SK-N-SH (cell line): ENCODE measurements at regions not wholly inside any gene's neighbourhood (a gene's known extent, or its start where the extent isn't known, plus 50 kb on each side); places are given as distances from the start of the nearest gene placed in this dataset.

Experiments used
- CTCF ChIA-PET: fragments of 300-600, 350-600 bp; formaldehyde crosslinking; extraction: SDS; loops from one replicate; lab custom pipeline; 2021; lab: Yijun Ruan, JAX
- POLR2A ChIA-PET: fragments of 350-600 bp; sonication (Branson Sonifier 250); formaldehyde crosslinking; extraction: SDS; loops from one replicate; lab custom pipeline; 2020; ENCODE audit warnings: antibody characterized with exemption, inconsistent platforms; lab: Yijun Ruan, JAX
- DNase-seq: peaks from one replicate; pipeline ENCODE4 v3.0.0; 2012
- H2AFZ ChIP-seq: fragments of 200-600 bp; sonication (generic); 2 replicates; pipeline ENCODE4 v1.8.1; 2016; ENCODE audit warnings: antibody characterized with exemption, mild to moderate bottlenecking, low read depth
- H3F3A ChIP-seq: fragments of 200-600 bp; sonication (generic); replicated peaks from 2 replicates; pipeline ENCODE3; 2016; ENCODE audit warnings: antibody characterized with exemption, mild to moderate bottlenecking; ENCODE audit not compliant: insufficient read depth
- H3K27ac ChIP-seq, 2 experiments: fragments of 200-500 bp in 1 of 2; fragments of 200-600 bp in 1 of 2; sonication (Bioruptor generic) in 1 of 2; sonication (generic), shearing (Covaris generic) in 1 of 2; 2 replicates each; pipeline versions ENCODE4 v1.5.1 to v1.6.1; 2014 to 2016; ENCODE audit warnings: low read depth in 2 of 2, inconsistent platforms in 1 of 2, low read length in 1 of 2, mild to moderate bottlenecking in 1 of 2, mixed read lengths in 1 of 2
- H3K27me3 ChIP-seq: fragments of 200-600 bp; sonication (generic), shearing (Covaris generic); 2 replicates; pipeline ENCODE4 v1.6.1; 2016; ENCODE audit warnings: mixed run types; ENCODE audit not compliant: insufficient read depth
- H3K36me3 ChIP-seq, 2 experiments: fragments of 200-500 bp in 1 of 2; fragments of 200-600 bp in 1 of 2; sonication (Bioruptor generic) in 1 of 2; sonication (generic) in 1 of 2; replicated peaks in 1 of 2; 2 replicates each; pipeline versions ENCODE3 to v1.5.1; 2014 to 2016; ENCODE audit warnings: low read length in 1 of 2, mild to moderate bottlenecking in 1 of 2; ENCODE audit not compliant: insufficient read depth in 2 of 2, control insufficient read depth in 1 of 2
- H3K4me1 ChIP-seq, 2 experiments: fragments of 200-500 bp in 1 of 2; fragments of 200-600 bp in 1 of 2; sonication (Bioruptor generic) in 1 of 2; sonication (generic), shearing (Covaris generic) in 1 of 2; 2 replicates each; pipeline versions ENCODE4 v1.5.1 to v1.6.1; 2014 to 2016; ENCODE audit warnings: low read depth in 1 of 2, low read length in 1 of 2, mixed run types in 1 of 2; ENCODE audit not compliant: insufficient read depth in 2 of 2, control insufficient read depth in 1 of 2
- H3K4me2 ChIP-seq: fragments of 200-600 bp; sonication (generic), shearing (Covaris generic); 2 replicates; pipeline ENCODE4 v1.6.1; 2017; ENCODE audit warnings: mixed run types
- H3K4me3 ChIP-seq, 2 experiments: fragments of 200-500 bp in 1 of 2; fragments of 200-600 bp in 1 of 2; sonication (Bioruptor generic) in 1 of 2; sonication (generic), shearing (Covaris generic) in 1 of 2; 2 replicates each; pipeline versions ENCODE4 v1.5.1 to v1.8.1; 2014 to 2016; ENCODE audit warnings: low read depth in 2 of 2, inconsistent platforms in 1 of 2, low read length in 1 of 2, mild to moderate bottlenecking in 1 of 2, mixed read lengths in 1 of 2, moderate library complexity in 1 of 2
- H3K79me2 ChIP-seq: fragments of 200-600 bp; sonication (generic); 2 replicates; pipeline ENCODE4 v1.8.1; 2017; ENCODE audit warnings: mild to moderate bottlenecking; ENCODE audit not compliant: insufficient read depth
- H3K9ac ChIP-seq: fragments of 200-600 bp; sonication (generic); 2 replicates; pipeline ENCODE4 v1.6.1; 2017; ENCODE audit warnings: mixed run types
- H3K9me2 ChIP-seq: fragments of 200-600 bp; sonication (generic); 2 replicates; pipeline ENCODE4 v1.6.1; 2017; ENCODE audit warnings: mixed run types
- H3K9me3 ChIP-seq: fragments of 200-600 bp; sonication (generic); 2 replicates; pipeline ENCODE4 v1.6.1; 2017; ENCODE audit warnings: mixed run types, mild to moderate bottlenecking, moderate library complexity
- H4K20me1 ChIP-seq: fragments of 200-600 bp; sonication (generic); 2 replicates; pipeline ENCODE4 v1.6.1; 2017; ENCODE audit warnings: mild to moderate bottlenecking, mixed run types; ENCODE audit not compliant: insufficient read depth
- CHD2 ChIP-seq: fragments of 150-350 bp; IDR thresholded peaks from 2 replicates; pipeline ENCODE4 v1.6.1; 2018; ENCODE audit warnings: low read length; ENCODE audit not compliant: partially characterized antibody
- ELF1 ChIP-seq: IDR thresholded peaks from 2 replicates; pipeline ENCODE4 v1.4.0; 2012
- EZH2phosphoT487 ChIP-seq: fragments of 200-600 bp; sonication (generic); IDR thresholded peaks from 2 replicates; pipeline ENCODE4 v1.6.1; 2017; ENCODE audit warnings: low read depth, mixed run types, mild to moderate bottlenecking, antibody characterized with exemption, moderate library complexity, borderline replicate concordance
- FOSL2 ChIP-seq: IDR thresholded peaks from 2 replicates; pipeline ENCODE4 v1.4.0; 2012; ENCODE audit warnings: low read depth, mild to moderate bottlenecking, moderate library complexity, borderline replicate concordance
- GABPA ChIP-seq: IDR thresholded peaks from 2 replicates; pipeline ENCODE4 v1.4.0; 2012; ENCODE audit warnings: low read depth, mild to moderate bottlenecking
- GATA2 ChIP-seq: sonication (generic); formaldehyde crosslinking; IDR thresholded peaks from 2 replicates; pipeline ENCODE4 v1.5.0; 2020; ENCODE audit warnings: mild to moderate bottlenecking, missing genetic modification reagents
- NRF1 ChIP-seq: IDR thresholded peaks from 2 replicates; pipeline ENCODE4 v1.6.1; 2012; ENCODE audit warnings: low read depth, mild to moderate bottlenecking, low read length
- POLR2AphosphoS5 ChIP-seq: IDR thresholded peaks from 2 replicates; pipeline ENCODE4 v1.6.1; 2012; ENCODE audit warnings: low read depth, low read length
- RAD21 ChIP-seq: IDR thresholded peaks from 2 replicates; pipeline ENCODE4 v1.6.1; 2012; ENCODE audit warnings: mild to moderate bottlenecking, low read length
- RCOR1 ChIP-seq: fragments of 150-350 bp; IDR thresholded peaks from 2 replicates; pipeline ENCODE4 v1.6.1; 2017; ENCODE audit warnings: antibody characterized with exemption, low read length
- RFX5 ChIP-seq: IDR thresholded peaks from 2 replicates; pipeline ENCODE4 v1.6.1; 2012; ENCODE audit warnings: mild to moderate bottlenecking, improper control_type of control experiment, low read length
- RXRA ChIP-seq: IDR thresholded peaks from 2 replicates; pipeline ENCODE4 v1.4.0; 2012; ENCODE audit warnings: low read depth, mild to moderate bottlenecking, borderline replicate concordance
- SIN3A ChIP-seq: IDR thresholded peaks from 2 replicates; pipeline ENCODE4 v1.6.1; 2012; ENCODE audit warnings: low read depth, mild to moderate bottlenecking, low read length, moderate library complexity, borderline replicate concordance
- YY1 ChIP-seq: IDR thresholded peaks from 2 replicates; pipeline ENCODE4 v1.4.0; 2012; ENCODE audit warnings: low read depth, mild to moderate bottlenecking
- WGBS: methylation state at CpG from one replicate; pipeline ENCODE4 v1.1.6; 2017; ENCODE audit warnings: low lambda C conversion rate; 5-methylcytosine and 5-hydroxymethylcytosine counted together
- TF ChIP-seq, protein P1 (sequence below): IDR thresholded peaks from 2 replicates; pipeline ENCODE4 v1.4.0; 2012; ENCODE audit warnings: low read depth
- TF ChIP-seq, protein P2 (sequence below): IDR thresholded peaks from 2 replicates; pipeline ENCODE4 v1.4.0; 2012; ENCODE audit warnings: low read depth, borderline replicate concordance
- TF ChIP-seq, protein P3 (sequence below): fragments of 200-600 bp; sonication (generic); IDR thresholded peaks from 2 replicates; pipeline ENCODE4 v1.6.1; 2017; ENCODE audit warnings: antibody characterized with exemption, mild to moderate bottlenecking, moderate library complexity

DNA sequence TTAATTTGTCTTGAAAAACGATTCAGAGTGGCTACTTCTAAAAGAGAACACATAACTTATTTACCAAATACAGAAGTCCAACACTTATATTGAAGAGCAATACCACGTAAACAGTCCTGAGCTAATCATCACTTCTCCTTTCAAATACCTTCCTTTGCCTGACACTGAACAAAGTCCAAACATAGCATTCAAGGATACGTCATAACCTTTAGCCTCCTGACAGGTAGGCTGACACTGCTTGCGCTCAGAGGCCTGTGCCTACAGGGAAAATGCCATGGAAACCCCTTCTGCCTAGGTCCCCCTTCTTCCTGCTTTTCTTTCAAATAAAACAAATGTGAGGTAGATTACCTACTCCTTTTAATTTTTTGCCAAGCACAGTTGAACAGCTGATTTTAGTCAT, 510.0 kb downstream of the INSC start:
- no peak overlapping the region for H3K4me2 ChIP-seq
- no peak for DNase-seq
- no peaks in the 10 kb centered on the region for H3K36me3 ChIP-seq
- no peaks in the 10 kb centered on the region for H3F3A ChIP-seq
- no peaks in the 10 kb centered on the region for H3K79me2 ChIP-seq
- H3K27ac ChIP-seq = peak overlapping the region in 1 of 2 experiments; percentile 100; a peak in 1 of 4 replicates
- TF ChIP-seq, protein P1, sequence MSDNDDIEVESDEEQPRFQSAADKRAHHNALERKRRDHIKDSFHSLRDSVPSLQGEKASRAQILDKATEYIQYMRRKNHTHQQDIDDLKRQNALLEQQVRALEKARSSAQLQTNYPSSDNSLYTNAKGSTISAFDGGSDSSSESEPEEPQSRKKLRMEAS = no peak
- no peak for TF ChIP-seq EZH2phosphoT487
- TF ChIP-seq POLR2AphosphoS5 = no peak
- TF ChIP-seq YY1 = no peak
- TF ChIP-seq NRF1 = no peak
- TF ChIP-seq CHD2 = no peak
- TF ChIP-seq SIN3A = no peak
- TF ChIP-seq, protein P2, sequence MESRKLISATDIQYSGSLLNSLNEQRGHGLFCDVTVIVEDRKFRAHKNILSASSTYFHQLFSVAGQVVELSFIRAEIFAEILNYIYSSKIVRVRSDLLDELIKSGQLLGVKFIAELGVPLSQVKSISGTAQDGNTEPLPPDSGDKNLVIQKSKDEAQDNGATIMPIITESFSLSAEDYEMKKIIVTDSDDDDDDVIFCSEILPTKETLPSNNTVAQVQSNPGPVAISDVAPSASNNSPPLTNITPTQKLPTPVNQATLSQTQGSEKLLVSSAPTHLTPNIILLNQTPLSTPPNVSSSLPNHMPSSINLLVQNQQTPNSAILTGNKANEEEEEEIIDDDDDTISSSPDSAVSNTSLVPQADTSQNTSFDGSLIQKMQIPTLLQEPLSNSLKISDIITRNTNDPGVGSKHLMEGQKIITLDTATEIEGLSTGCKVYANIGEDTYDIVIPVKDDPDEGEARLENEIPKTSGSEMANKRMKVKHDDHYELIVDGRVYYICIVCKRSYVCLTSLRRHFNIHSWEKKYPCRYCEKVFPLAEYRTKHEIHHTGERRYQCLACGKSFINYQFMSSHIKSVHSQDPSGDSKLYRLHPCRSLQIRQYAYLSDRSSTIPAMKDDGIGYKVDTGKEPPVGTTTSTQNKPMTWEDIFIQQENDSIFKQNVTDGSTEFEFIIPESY = no peak
- TF ChIP-seq GABPA = no peak
- no peak for TF ChIP-seq FOSL2
- no peak for TF ChIP-seq RCOR1
- TF ChIP-seq, protein P3, sequence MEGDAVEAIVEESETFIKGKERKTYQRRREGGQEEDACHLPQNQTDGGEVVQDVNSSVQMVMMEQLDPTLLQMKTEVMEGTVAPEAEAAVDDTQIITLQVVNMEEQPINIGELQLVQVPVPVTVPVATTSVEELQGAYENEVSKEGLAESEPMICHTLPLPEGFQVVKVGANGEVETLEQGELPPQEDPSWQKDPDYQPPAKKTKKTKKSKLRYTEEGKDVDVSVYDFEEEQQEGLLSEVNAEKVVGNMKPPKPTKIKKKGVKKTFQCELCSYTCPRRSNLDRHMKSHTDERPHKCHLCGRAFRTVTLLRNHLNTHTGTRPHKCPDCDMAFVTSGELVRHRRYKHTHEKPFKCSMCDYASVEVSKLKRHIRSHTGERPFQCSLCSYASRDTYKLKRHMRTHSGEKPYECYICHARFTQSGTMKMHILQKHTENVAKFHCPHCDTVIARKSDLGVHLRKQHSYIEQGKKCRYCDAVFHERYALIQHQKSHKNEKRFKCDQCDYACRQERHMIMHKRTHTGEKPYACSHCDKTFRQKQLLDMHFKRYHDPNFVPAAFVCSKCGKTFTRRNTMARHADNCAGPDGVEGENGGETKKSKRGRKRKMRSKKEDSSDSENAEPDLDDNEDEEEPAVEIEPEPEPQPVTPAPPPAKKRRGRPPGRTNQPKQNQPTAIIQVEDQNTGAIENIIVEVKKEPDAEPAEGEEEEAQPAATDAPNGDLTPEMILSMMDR = no peak
- no peak for TF ChIP-seq RAD21
- TF ChIP-seq RXRA = no peak
- TF ChIP-seq GATA2 (CRISPR knock-in tag) = no peak
- no peak for TF ChIP-seq RFX5
- no peak for TF ChIP-seq ELF1
- ChIA-PET POLR2A (no interaction called here), CTCF (interaction anchor here (2.0 kb wide), 1 partner anchor 25 kb away, joined by 11 read pairs; no protein-coding TSS in a partner anchor)
- H3K27me3 ChIP-seq = no peaks in the 10 kb centered on the region
- H3K9ac ChIP-seq = no peak overlapping the region
- H4K20me1 ChIP-seq = no peaks in the 10 kb centered on the region
- H3K9me2 ChIP-seq = no peaks in the 10 kb centered on the region
- WGBS = 33% methylated on average over 4 of the region's 4 CpGs
- peaks cover 0 to 39% of the 10 kb centered on the region in 2 experiments; a peak in 2 of 4 replicates for H3K4me1 ChIP-seq
- no peak overlapping the region for H2AFZ ChIP-seq
- no peaks in the 10 kb centered on the region for H3K9me3 ChIP-seq
- H3K4me3 ChIP-seq = no peak overlapping the region
